ENCODE measurements at regions not wholly inside any gene's neighbourhood (a gene's known extent, or its start where the extent isn't known, plus 50 kb on each side); places are given as distances from the start of the nearest gene placed in this dataset.

DNA sequence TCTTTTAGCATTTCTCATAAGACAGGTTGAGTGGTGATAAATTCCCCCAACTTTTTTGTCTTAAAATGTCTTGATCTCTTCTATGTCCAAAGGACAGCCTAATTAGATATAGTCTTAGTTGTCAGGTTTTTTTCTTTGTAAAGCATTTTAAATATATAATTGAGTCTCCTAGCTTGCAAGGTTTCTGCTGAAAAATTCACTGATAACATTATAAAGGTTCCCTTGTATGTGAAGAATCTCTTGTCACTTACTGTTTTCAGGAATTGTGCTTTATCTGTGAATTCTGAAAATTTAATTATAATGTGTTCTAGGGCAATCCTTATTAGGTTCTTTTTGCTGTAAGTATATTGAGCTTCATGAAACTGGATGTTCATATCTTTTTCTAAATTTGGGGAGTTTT is 96.8 kb upstream of the ZNF92 start:
- TF ChIP-seq, protein P1, sequence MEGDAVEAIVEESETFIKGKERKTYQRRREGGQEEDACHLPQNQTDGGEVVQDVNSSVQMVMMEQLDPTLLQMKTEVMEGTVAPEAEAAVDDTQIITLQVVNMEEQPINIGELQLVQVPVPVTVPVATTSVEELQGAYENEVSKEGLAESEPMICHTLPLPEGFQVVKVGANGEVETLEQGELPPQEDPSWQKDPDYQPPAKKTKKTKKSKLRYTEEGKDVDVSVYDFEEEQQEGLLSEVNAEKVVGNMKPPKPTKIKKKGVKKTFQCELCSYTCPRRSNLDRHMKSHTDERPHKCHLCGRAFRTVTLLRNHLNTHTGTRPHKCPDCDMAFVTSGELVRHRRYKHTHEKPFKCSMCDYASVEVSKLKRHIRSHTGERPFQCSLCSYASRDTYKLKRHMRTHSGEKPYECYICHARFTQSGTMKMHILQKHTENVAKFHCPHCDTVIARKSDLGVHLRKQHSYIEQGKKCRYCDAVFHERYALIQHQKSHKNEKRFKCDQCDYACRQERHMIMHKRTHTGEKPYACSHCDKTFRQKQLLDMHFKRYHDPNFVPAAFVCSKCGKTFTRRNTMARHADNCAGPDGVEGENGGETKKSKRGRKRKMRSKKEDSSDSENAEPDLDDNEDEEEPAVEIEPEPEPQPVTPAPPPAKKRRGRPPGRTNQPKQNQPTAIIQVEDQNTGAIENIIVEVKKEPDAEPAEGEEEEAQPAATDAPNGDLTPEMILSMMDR (IDR thresholded peaks at IDR 0.05; ENCODE audit: low read length) = no peak
- no peak for TF ChIP-seq EZH2 (IDR thresholded peaks at IDR 0.05; ENCODE audit: borderline replicate concordance, low read length)
